ENCODE measurements at regions not wholly inside any gene's neighbourhood (a gene's known extent, or its start where the extent isn't known, plus 50 kb on each side); places are given as distances from the start of the nearest gene placed in this dataset.

- TF ChIP-seq CTCF (IDR thresholded peaks at IDR 0.05; ENCODE audit: insufficient read depth, low read length, severe bottlenecking) = no peak
- FAIRE-seq = no peak
- no peaks in the 10 kb centered on the region for H3K27me3 ChIP-seq (ENCODE audit: control insufficient read depth, insufficient read depth, low read length)
These were observed 170.0 kb upstream of the IRX4 start for GRCh38 chr5:2052687-2053086.

GRCh38 chr5:2049876-2050275, 167.2 kb upstream of the IRX4 start:
- no peaks in the 10 kb centered on the region for H3K27me3 ChIP-seq (ENCODE audit: control insufficient read depth, insufficient read depth, low read length)
- no peak overlapping the region for H3K4me3 ChIP-seq (ENCODE audit: low read depth, low read length)
- FAIRE-seq = no peak
- DNase-seq (ENCODE audit: low read depth) = no peak
- no peaks in the 10 kb centered on the region for H3K36me3 ChIP-seq (ENCODE audit: control insufficient read depth, insufficient read depth, low read length)
- no peak for TF ChIP-seq CTCF (IDR thresholded peaks at IDR 0.05; ENCODE audit: insufficient read depth, low read length, severe bottlenecking)

More at GRCh38 chr5:2052687-2053086, 170.0 kb upstream of the IRX4 start:
- H3K4me3 ChIP-seq (ENCODE audit: low read depth, low read length) = no peak overlapping the region
- no peaks in the 10 kb centered on the region for H3K36me3 ChIP-seq (ENCODE audit: control insufficient read depth, insufficient read depth, low read length)
- DNase-seq (ENCODE audit: low read depth) = no peak

- Histone ChIP-seq H3K36me3 (ENCODE audit: control insufficient read depth, insufficient read depth, low read length) (no peaks in the 10 kb centered on the region), H3K4me3 (ENCODE audit: low read depth, low read length) (no peak overlapping the region), H3K27me3 (ENCODE audit: control insufficient read depth, insufficient read depth, low read length) (no peaks in the 10 kb centered on the region)
- TF ChIP-seq CTCF (IDR thresholded peaks at IDR 0.05; ENCODE audit: insufficient read depth, low read length, severe bottlenecking) = no peak
- no peak for FAIRE-seq
- DNase-seq (ENCODE audit: low read depth) = no peak
These were observed 165.9 kb upstream of the IRX4 start for GRCh38 chr5:2048664-2049063.

GRCh38 chr5:2047341-2047927, 164.7 kb upstream of the IRX4 start:
- Histone ChIP-seq H3K27me3 (ENCODE audit: control insufficient read depth, insufficient read depth, low read length) (no peaks in the 10 kb centered on the region), H3K4me3 (ENCODE audit: low read depth, low read length) (no peak overlapping the region), H3K36me3 (ENCODE audit: control insufficient read depth, insufficient read depth, low read length) (no peaks in the 10 kb centered on the region)
- no peak for TF ChIP-seq CTCF (IDR thresholded peaks at IDR 0.05; ENCODE audit: insufficient read depth, low read length, severe bottlenecking)
- no peak for DNase-seq (ENCODE audit: low read depth)
- FAIRE-seq = no peak

- Histone ChIP-seq H3K36me3 (ENCODE audit: control insufficient read depth, insufficient read depth, low read length) (no peaks in the 10 kb centered on the region), H3K4me3 (ENCODE audit: low read depth, low read length) (no peak overlapping the region), H3K27me3 (ENCODE audit: control insufficient read depth, insufficient read depth, low read length) (no peaks in the 10 kb centered on the region)
- no peak for DNase-seq (ENCODE audit: low read depth)
- FAIRE-seq = no peak
- TF ChIP-seq CTCF (IDR thresholded peaks at IDR 0.05; ENCODE audit: insufficient read depth, low read length, severe bottlenecking) = no peak
These were observed 161.3 kb upstream of the IRX4 start for GRCh38 chr5:2044041-2044440.

GRCh38 chr5:2039180-2039531, 156.4 kb upstream of the IRX4 start:
- Histone ChIP-seq H3K4me3 (ENCODE audit: low read depth, low read length) (no peak overlapping the region), H3K36me3 (ENCODE audit: control insufficient read depth, insufficient read depth, low read length) (no peaks in the 10 kb centered on the region), H3K27me3 (ENCODE audit: control insufficient read depth, insufficient read depth, low read length) (no peaks in the 10 kb centered on the region)
- TF ChIP-seq CTCF (IDR thresholded peaks at IDR 0.05; ENCODE audit: insufficient read depth, low read length, severe bottlenecking) = no peak
- FAIRE-seq (no peak), DNase-seq (ENCODE audit: low read depth) (no peak)
